KMS-11 (cell line): ENCODE measurements at regions not wholly inside any gene's neighbourhood (a gene's known extent, or its start where the extent isn't known, plus 50 kb on each side); places are given as distances from the start of the nearest gene placed in this dataset.

Source experiments
- H2AFZ ChIP-seq: fragments of 200-600 bp; sonication (generic); 2 replicates; pipeline ENCODE4 v1.6.1; 2016; ENCODE audit warnings: antibody characterized with exemption, mixed run types, low read depth
- H3K27ac ChIP-seq: fragments of 200-600 bp; sonication (generic); 2 replicates; pipeline ENCODE4 v1.6.1; 2016; ENCODE audit warnings: mild to moderate bottlenecking, mixed run types
- H3K27me3 ChIP-seq: fragments of 200-600 bp; sonication (generic); 2 replicates; pipeline ENCODE4 v1.6.1; 2017; ENCODE audit warnings: mild to moderate bottlenecking, low read depth, mixed run types, moderate library complexity; ENCODE audit not compliant: insufficient read depth
- H3K36me3 ChIP-seq: fragments of 200-600 bp; sonication (generic); 2 replicates; pipeline ENCODE4 v1.6.1; 2017; ENCODE audit warnings: mild to moderate bottlenecking, mixed run types; ENCODE audit not compliant: insufficient read depth
- H3K4me1 ChIP-seq: fragments of 200-600 bp; sonication (generic); 2 replicates; pipeline ENCODE4 v1.6.1; 2016; ENCODE audit warnings: mild to moderate bottlenecking, low read depth, mixed run types; ENCODE audit not compliant: poor library complexity, severe bottlenecking
- H3K4me2 ChIP-seq: fragments of 200-600 bp; sonication (generic); 2 replicates; pipeline ENCODE4 v1.7.0; 2016; ENCODE audit warnings: mild to moderate bottlenecking, mixed run types
- H3K4me3 ChIP-seq: fragments of 200-600 bp; sonication (generic); IDR thresholded peaks from 2 replicates; pipeline ENCODE4 v1.6.1; 2017; ENCODE audit warnings: low read depth, low read length, mixed read lengths; ENCODE audit not compliant: insufficient read depth
- H3K79me2 ChIP-seq: fragments of 200-600 bp; sonication (generic); 2 replicates; pipeline ENCODE4 v1.6.1; 2016; ENCODE audit warnings: low read depth, mixed run types; ENCODE audit not compliant: insufficient read depth
- H3K9ac ChIP-seq: fragments of 200-600 bp; sonication (generic); 2 replicates; pipeline ENCODE4 v1.6.1; 2016; ENCODE audit warnings: mild to moderate bottlenecking, mixed run types
- H4K20me1 ChIP-seq: fragments of 200-600 bp; sonication (generic); 2 replicates; pipeline ENCODE4 v1.6.1; 2016; ENCODE audit warnings: mild to moderate bottlenecking, mixed run types; ENCODE audit not compliant: insufficient read depth
- TF ChIP-seq, protein P1 (sequence below): fragments of 200-600 bp; sonication (generic); conservative IDR thresholded peaks from 2 replicates; pipeline ENCODE4 v1.6.1; 2017; ENCODE audit warnings: low read depth, mild to moderate bottlenecking, antibody characterized with exemption, low read length, moderate library complexity, mixed read lengths

DNA sequence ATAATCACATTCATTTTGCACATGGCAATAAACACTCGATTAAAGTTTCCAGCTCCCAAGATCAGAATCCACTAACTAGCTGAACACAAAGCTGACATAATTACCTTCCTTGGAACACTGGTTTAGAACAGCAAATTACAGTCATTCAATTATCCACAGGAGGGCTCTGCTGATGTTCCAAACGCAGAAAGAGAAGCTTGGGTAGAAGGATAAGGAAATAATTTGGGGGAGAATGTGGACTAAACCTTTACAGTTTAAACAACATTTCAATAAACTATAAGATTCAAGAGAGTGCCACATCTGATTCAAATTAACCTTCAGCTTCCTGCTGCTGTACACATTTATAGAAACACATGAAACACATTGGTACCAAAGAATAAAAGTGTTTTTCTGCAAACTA lies 67.8 kb upstream of the ARL4C start:
- Histone ChIP-seq H3K36me3 (no peaks in the 10 kb centered on the region), H3K4me1 (no peaks in the 10 kb centered on the region), H3K4me3 (no peak overlapping the region), H3K79me2 (no peaks in the 10 kb centered on the region), H3K9ac (no peak overlapping the region), H4K20me1 (no peaks in the 10 kb centered on the region), H3K4me2 (no peak overlapping the region), H2AFZ (no peak overlapping the region), H3K27me3 (no peaks in the 10 kb centered on the region), H3K27ac (no peak overlapping the region)
- TF ChIP-seq, protein P1, sequence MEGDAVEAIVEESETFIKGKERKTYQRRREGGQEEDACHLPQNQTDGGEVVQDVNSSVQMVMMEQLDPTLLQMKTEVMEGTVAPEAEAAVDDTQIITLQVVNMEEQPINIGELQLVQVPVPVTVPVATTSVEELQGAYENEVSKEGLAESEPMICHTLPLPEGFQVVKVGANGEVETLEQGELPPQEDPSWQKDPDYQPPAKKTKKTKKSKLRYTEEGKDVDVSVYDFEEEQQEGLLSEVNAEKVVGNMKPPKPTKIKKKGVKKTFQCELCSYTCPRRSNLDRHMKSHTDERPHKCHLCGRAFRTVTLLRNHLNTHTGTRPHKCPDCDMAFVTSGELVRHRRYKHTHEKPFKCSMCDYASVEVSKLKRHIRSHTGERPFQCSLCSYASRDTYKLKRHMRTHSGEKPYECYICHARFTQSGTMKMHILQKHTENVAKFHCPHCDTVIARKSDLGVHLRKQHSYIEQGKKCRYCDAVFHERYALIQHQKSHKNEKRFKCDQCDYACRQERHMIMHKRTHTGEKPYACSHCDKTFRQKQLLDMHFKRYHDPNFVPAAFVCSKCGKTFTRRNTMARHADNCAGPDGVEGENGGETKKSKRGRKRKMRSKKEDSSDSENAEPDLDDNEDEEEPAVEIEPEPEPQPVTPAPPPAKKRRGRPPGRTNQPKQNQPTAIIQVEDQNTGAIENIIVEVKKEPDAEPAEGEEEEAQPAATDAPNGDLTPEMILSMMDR: no peak

DNA sequence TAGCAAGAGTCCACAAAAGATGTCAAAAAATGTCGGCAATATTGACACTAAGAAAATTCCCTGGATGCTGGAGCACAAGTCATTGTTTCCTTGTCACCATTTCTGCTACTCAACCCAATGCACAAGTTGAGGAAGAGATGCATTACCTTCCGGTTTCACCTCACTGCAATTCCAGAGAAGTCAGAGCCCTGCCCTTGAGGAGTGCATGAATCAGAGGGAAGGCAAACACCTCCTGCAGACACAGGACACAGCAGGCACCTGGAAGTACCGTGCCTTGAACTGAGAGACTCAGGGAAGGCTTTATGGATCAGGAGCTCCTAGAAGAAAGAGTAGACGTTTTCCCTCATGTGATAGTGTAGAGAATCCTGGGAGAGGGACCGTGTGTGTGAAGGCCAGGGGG lies 62.7 kb upstream of the ARL4C start:
- H2AFZ ChIP-seq: no peak overlapping the region
- no peaks in the 10 kb centered on the region for H3K79me2 ChIP-seq
- TF ChIP-seq, protein P1: no peak
- H3K4me3 ChIP-seq: no peak overlapping the region
- no peak overlapping the region for H3K4me2 ChIP-seq
- no peaks in the 10 kb centered on the region for H3K27me3 ChIP-seq
- H3K9ac ChIP-seq: no peak overlapping the region
- H3K27ac ChIP-seq: no peak overlapping the region
- H3K4me1 ChIP-seq: no peaks in the 10 kb centered on the region
- no peaks in the 10 kb centered on the region for H3K36me3 ChIP-seq
- no peaks in the 10 kb centered on the region for H4K20me1 ChIP-seq

DNA sequence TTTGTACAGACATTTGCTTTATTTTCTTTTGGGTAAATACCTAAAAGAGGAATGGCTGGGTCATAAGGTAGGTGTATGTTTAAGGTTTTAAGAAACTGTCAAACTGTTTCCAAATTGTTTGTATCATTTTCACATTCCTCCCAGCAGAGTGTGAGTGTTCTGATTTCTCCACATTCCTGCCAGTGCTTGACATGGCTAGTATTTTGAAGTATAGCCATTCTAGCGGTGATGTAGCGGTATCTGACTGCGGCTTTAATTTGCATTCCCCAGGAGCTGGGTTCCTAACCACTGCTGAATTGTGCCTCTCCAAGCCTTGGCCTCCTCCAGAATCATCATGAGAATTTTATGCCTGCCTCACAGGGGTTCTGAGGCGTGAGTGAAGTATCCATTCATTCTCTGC lies 61.8 kb upstream of the ARL4C start:
- Histone ChIP-seq H3K79me2 (no peaks in the 10 kb centered on the region), H3K4me1 (no peaks in the 10 kb centered on the region), H3K4me2 (no peak overlapping the region), H3K36me3 (no peaks in the 10 kb centered on the region), H3K27me3 (no peaks in the 10 kb centered on the region), H3K4me3 (no peak overlapping the region), H4K20me1 (no peaks in the 10 kb centered on the region), H3K9ac (no peak overlapping the region), H2AFZ (no peak overlapping the region), H3K27ac (no peak overlapping the region)
- TF ChIP-seq, protein P1: no peak

DNA sequence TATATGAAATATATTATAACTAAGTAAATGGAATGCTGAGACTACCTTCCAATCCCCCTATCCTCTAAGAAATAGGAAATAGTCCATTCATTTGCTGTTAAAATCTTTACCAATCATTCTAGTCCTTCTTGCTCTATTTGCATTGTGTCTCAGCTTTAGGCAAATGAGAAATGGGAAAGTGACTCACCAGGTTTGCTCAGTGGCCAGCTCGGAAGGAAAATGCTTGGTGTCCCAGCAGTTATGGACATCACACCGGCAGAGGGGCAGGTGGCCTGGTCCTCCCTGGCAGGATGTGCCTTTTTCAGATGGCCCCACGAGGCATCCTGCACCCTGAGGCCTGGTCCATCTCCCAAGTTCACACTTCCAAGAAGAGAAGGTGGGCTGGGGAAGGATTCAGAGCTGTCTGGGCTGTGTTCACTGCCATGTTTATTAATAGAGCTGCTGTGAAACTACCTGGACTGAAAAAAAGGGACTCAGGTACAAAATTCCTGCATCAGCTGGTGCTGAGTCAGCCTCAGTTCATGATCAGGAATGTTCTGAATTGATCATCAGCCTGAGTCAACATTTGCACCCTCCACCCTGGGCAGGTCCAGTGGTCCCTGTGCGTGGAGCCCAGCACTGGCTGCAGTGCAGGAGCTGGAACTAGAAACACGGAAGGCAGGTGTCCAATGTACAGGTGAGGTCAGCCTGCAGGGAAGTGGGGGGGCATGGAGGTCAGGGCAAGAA lies 60.1 kb upstream of the ARL4C start:
- H3K79me2 ChIP-seq: no peaks in the 10 kb centered on the region
- no peak overlapping the region for H2AFZ ChIP-seq
- no peak overlapping the region for H3K9ac ChIP-seq
- no peaks in the 10 kb centered on the region for H3K27me3 ChIP-seq
- H4K20me1 ChIP-seq: no peaks in the 10 kb centered on the region
- no peak overlapping the region for H3K4me2 ChIP-seq
- no peaks in the 10 kb centered on the region for H3K4me1 ChIP-seq
- TF ChIP-seq, protein P1: no peak
- no peak overlapping the region for H3K4me3 ChIP-seq
- H3K36me3 ChIP-seq: no peaks in the 10 kb centered on the region
- H3K27ac ChIP-seq: no peak overlapping the region
